ENCODE measurements at regions not wholly inside any gene's neighbourhood (a gene's known extent, or its start where the extent isn't known, plus 50 kb on each side); places are given as distances from the start of the nearest gene placed in this dataset.

DNA sequence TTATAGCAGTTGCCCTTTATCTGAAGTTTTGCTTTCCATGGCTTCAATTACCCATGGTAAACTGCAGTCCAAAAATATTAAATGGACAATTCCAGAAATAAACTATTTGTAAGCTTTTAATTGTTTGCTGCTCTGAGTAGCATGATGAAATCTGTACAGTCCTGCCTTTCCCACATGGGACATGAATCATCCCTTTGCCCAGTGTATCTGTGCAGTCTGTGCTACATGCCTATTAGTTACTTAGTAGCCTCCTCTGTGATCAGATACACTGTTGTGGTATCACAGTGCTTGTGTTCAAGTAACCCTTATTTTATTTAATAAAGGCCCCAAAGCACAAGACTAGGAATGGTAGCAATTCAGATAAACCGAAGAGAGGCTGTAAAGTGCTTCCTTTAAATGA, 810.6 kb upstream of the PIK3C3 start:
- FAIRE-seq (no peak), DNase-seq (ENCODE audit: low read depth in 1 of 2, low spot score in 2 of 2) (no peak)
- Histone ChIP-seq H3K18ac (ENCODE audit: extremely low read depth, low read length) (no peak overlapping the region), H3K23me2 (ENCODE audit: low read depth, low read length) (no peaks in the 10 kb centered on the region), H3K14ac (ENCODE audit: insufficient read length) (no peak overlapping the region), H2BK20ac (ENCODE audit: low read length) (no peak overlapping the region), H4K20me1 (replicated peaks in 1 of 2; ENCODE audit: control insufficient read depth in 1 of 2, insufficient read depth in 2 of 2, low read length in 2 of 2) (no peaks in the 10 kb centered on the region), H2AK5ac (ENCODE audit: low read depth, low read length) (no peak overlapping the region), H3K9me3 (ENCODE audit: insufficient read depth in 2 of 2, low read depth in 1 of 2, low read length in 1 of 2) (no peaks in the 10 kb centered on the region), H3K4me3 (ENCODE audit: extremely low read depth in 1 of 4, insufficient read depth in 2 of 4, low read depth in 3 of 4, low read length in 4 of 4) (no peak overlapping the region), H3K4me2 (ENCODE audit: insufficient read depth in 1 of 2, low read depth in 2 of 2, low read length in 2 of 2) (no peak overlapping the region), H3K79me2 (ENCODE audit: control insufficient read depth in 1 of 2, insufficient read depth in 2 of 2, low read length in 2 of 2) (no peaks in the 10 kb centered on the region), H2AFZ (ENCODE audit: low read length) (no peak overlapping the region), H4K91ac (replicated peaks; ENCODE audit: insufficient read length, low read length) (no peak overlapping the region), H2BK5ac (ENCODE audit: low read depth, low read length) (no peak overlapping the region), H3K9ac (replicated peaks in 1 of 4; ENCODE audit: extremely low read depth in 1 of 4, low read depth in 3 of 4, low read length in 3 of 4) (no peak overlapping the region), H3K4me1 (replicated peaks in 1 of 4; ENCODE audit: control insufficient read depth in 3 of 4, insufficient read depth in 4 of 4, low read length in 3 of 4) (peaks cover 0 to 3% (median 0%) of the 10 kb centered on the region in 4 experiments; a peak in 1 of 7 replicates), H3K27me3 (replicated peaks in 1 of 4; ENCODE audit: control insufficient read depth in 3 of 4, extremely low read depth in 1 of 4, insufficient read depth in 3 of 4, low read length in 3 of 4) (no peaks in the 10 kb centered on the region), H3K4ac (replicated peaks; ENCODE audit: insufficient read length, low read depth, low read length) (no peak overlapping the region), H2BK15ac (ENCODE audit: low read length) (no peak overlapping the region), H4K8ac (ENCODE audit: extremely low read depth, insufficient read depth, low read length) (no peak overlapping the region), H3K23ac (ENCODE audit: insufficient read length) (no peak overlapping the region), H2BK120ac (replicated peaks; ENCODE audit: low read depth, low read length) (no peak overlapping the region), H3K36me3 (ENCODE audit: control insufficient read depth in 2 of 4, insufficient read depth in 4 of 4, low read length in 3 of 4) (no peaks in the 10 kb centered on the region), H4K5ac (ENCODE audit: insufficient read length, low read depth, low read length) (no peak overlapping the region), H2BK12ac (ENCODE audit: low read depth, low read length) (no peak overlapping the region), H3K79me1 (ENCODE audit: low read depth, low read length) (no peaks in the 10 kb centered on the region), H3K27ac (ENCODE audit: low read depth, low read length) (no peak overlapping the region), H3K56ac (replicated peaks; ENCODE audit: insufficient read length, low read depth, low read length) (no peak overlapping the region)
- CTCF ChIA-PET (ENCODE audit: partially characterized antibody) = interaction anchor here (0.8 kb wide), 1 partner anchor 255 kb away, joined by 3 read pairs; no protein-coding TSS in a partner anchor
- WGBS, 2 experiments (ENCODE audit: extremely low coverage in 1 of 2, insufficient coverage in 1 of 2, insufficient read length in 1 of 2, insufficient replicate concordance in 2 of 2, low coverage in 1 of 2, low lambda C conversion rate in 2 of 2, missing lambda C conversion rate in 1 of 2) = 93% methylated on average over 1 of the region's 1 CpG; no CpG with 5 or more reads in 1 of the 2 experiments
- POLR2A ChIA-PET (ENCODE audit: partially characterized antibody) = no interaction called here
- TF ChIP-seq RAD21 (IDR thresholded peaks at IDR 0.05 in 1 of 2, conservative IDR thresholded peaks at IDR 0.05 in 1 of 2; ENCODE audit: low read depth in 2 of 2, low read length in 2 of 2) (no peak), RNF2 (IDR thresholded peaks at IDR 0.05; ENCODE audit: borderline replicate concordance, low read depth, low read length, missing control alignments, poor library complexity, severe bottlenecking) (no peak), BCL11A (IDR thresholded peaks at IDR 0.05; ENCODE audit: low read depth in 2 of 2, low read length in 2 of 2) (no peak)

Measured in H1 (cell line).